ENCODE measurements at regions not wholly inside any gene's neighbourhood (a gene's known extent, or its start where the extent isn't known, plus 50 kb on each side); places are given as distances from the start of the nearest gene placed in this dataset.

DNA sequence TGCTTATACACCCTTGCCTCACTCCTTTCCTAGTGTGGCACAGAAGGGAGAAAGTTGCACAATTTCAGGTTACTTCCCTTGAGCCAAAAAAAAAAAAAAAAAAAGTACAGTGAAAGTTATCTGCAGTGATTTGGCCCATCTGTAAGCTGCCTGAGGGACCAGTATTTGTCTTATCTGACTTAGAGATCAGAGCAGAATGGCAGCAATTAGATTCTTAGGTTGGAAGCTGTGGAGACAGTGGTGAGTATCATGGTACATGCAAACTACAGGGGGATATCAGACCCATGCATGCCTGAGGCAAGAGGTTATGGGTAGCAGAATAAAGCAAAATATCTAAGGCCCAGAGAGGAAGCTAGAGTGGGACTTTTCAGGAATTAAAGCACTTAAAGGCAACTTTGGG is 1070.7 kb upstream of the NOVA1 start:
- TF ChIP-seq ZNF274 (IDR thresholded peaks at IDR 0.05; ENCODE audit: low read depth, low read length) (no peak), SUZ12 (IDR thresholded peaks at IDR 0.05; ENCODE audit: extremely low read depth, insufficient read depth, insufficient read length) (no peak), YY1 (IDR thresholded peaks at IDR 0.05; ENCODE audit: insufficient read depth, insufficient read length) (no peak)
